Nephron progenitor cell (in vitro differentiated cells): ENCODE measurements at regions not wholly inside any gene's neighbourhood (a gene's known extent, or its start where the extent isn't known, plus 50 kb on each side); places are given as distances from the start of the nearest gene placed in this dataset.

Source experiments
- DNase-seq: peaks from one replicate; pipeline ENCODE4 v3.0.0; 2021
- H3K27ac Mint-ChIP-seq: 2 replicates; pipeline ENCODE4 v1.8.0; 2021; ENCODE audit warnings: mild to moderate bottlenecking, moderate library complexity, mixed read lengths
- H3K27me3 Mint-ChIP-seq: 2 replicates; pipeline ENCODE4 v1.8.0; 2021; ENCODE audit warnings: mild to moderate bottlenecking, low read depth, mixed read lengths; ENCODE audit not compliant: poor library complexity
- H3K36me3 Mint-ChIP-seq: 2 replicates; pipeline ENCODE4 v1.8.0; 2021; ENCODE audit warnings: low read depth, mixed read lengths
- H3K4me1 Mint-ChIP-seq: 2 replicates; pipeline ENCODE4 v1.8.0; 2021; ENCODE audit warnings: mixed read lengths
- H3K4me3 Mint-ChIP-seq: 2 replicates; pipeline ENCODE4 v1.8.0; 2021; ENCODE audit warnings: mild to moderate bottlenecking, moderate library complexity, mixed read lengths
- H3K9me3 Mint-ChIP-seq: 2 replicates; pipeline ENCODE4 v1.8.0; 2021; ENCODE audit warnings: mild to moderate bottlenecking, moderate library complexity, mixed read lengths
- CTCF ChIP-seq: fragments of 200-600 bp; sonication (generic); IDR thresholded peaks from 2 replicates; pipeline ENCODE4 v1.5.0; 2021; ENCODE audit warnings: antibody characterized with exemption

GRCh38 chr15:29386523-29386922, 116.9 kb upstream of the NSMCE3 start:
- H3K27ac Mint-ChIP-seq, result no peak overlapping the region
- H3K27me3 Mint-ChIP-seq, result peaks cover 10% of the 10 kb centered on the region
- H3K4me3 Mint-ChIP-seq, result no peak overlapping the region
- H3K9me3 Mint-ChIP-seq, result peaks cover 3% of the 10 kb centered on the region
- no peak for TF ChIP-seq CTCF
- H3K36me3 Mint-ChIP-seq, result no peaks in the 10 kb centered on the region
- peaks cover 6% of the 10 kb centered on the region for H3K4me1 Mint-ChIP-seq
- DNase-seq, result no peak

GRCh38 chr15:29383367-29383766, 113.7 kb upstream of the NSMCE3 start:
- H3K27ac Mint-ChIP-seq, result no peak overlapping the region
- no peak overlapping the region for H3K4me3 Mint-ChIP-seq
- TF ChIP-seq CTCF, result no peak
- peaks cover 3% of the 10 kb centered on the region for H3K9me3 Mint-ChIP-seq
- no peaks in the 10 kb centered on the region for H3K36me3 Mint-ChIP-seq
- H3K4me1 Mint-ChIP-seq, result peaks cover 6% of the 10 kb centered on the region
- no peak for DNase-seq
- peaks cover 10% of the 10 kb centered on the region for H3K27me3 Mint-ChIP-seq

- no peaks in the 10 kb centered on the region for H3K9me3 Mint-ChIP-seq
- no peaks in the 10 kb centered on the region for H3K36me3 Mint-ChIP-seq
- no peak for DNase-seq
- H3K27ac Mint-ChIP-seq, result no peak overlapping the region
- peaks cover 10% of the 10 kb centered on the region for H3K27me3 Mint-ChIP-seq
- no peak for TF ChIP-seq CTCF
- H3K4me1 Mint-ChIP-seq, result peaks cover 6% of the 10 kb centered on the region
- no peak overlapping the region for H3K4me3 Mint-ChIP-seq
These were observed 113.2 kb upstream of the NSMCE3 start for GRCh38 chr15:29382862-29383261.

- no peak for TF ChIP-seq CTCF
These were observed 110.8 kb upstream of the NSMCE3 start for GRCh38 chr15:29380466-29380865.

GRCh38 chr15:29379647-29380046, 110.0 kb upstream of the NSMCE3 start:
- Mint-ChIP-seq H3K27me3 (peaks cover 4% of the 10 kb centered on the region), H3K9me3 (no peaks in the 10 kb centered on the region), H3K4me3 (no peak overlapping the region), H3K4me1 (peaks cover 19% of the 10 kb centered on the region), H3K36me3 (no peaks in the 10 kb centered on the region), H3K27ac (no peak overlapping the region)
- DNase-seq, result no peak
- TF ChIP-seq CTCF, result no peak

More at GRCh38 chr15:29380466-29380865, 110.8 kb upstream of the NSMCE3 start:
- Mint-ChIP-seq H3K36me3 (no peaks in the 10 kb centered on the region), H3K4me1 (peaks cover 19% of the 10 kb centered on the region), H3K27me3 (peaks cover 5% of the 10 kb centered on the region), H3K27ac (no peak overlapping the region), H3K4me3 (no peak overlapping the region), H3K9me3 (no peaks in the 10 kb centered on the region)
- no peak for DNase-seq

- Mint-ChIP-seq H3K27me3 (peaks cover 4% of the 10 kb centered on the region), H3K9me3 (no peaks in the 10 kb centered on the region), H3K36me3 (no peaks in the 10 kb centered on the region), H3K4me3 (no peak overlapping the region), H3K4me1 (peaks cover 13% of the 10 kb centered on the region), H3K27ac (no peak overlapping the region)
- DNase-seq, result no peak
- TF ChIP-seq CTCF, result no peak
These were observed 107.5 kb upstream of the NSMCE3 start for GRCh38 chr15:29377161-29377560.
